CD4-positive, CD25-positive, alpha-beta regulatory T cell (primary cell): ENCODE measurements at regions not wholly inside any gene's neighbourhood (a gene's known extent, or its start where the extent isn't known, plus 50 kb on each side); places are given as distances from the start of the nearest gene placed in this dataset.
"Not testable (repeated sequence)": the region's sequence is repeated elsewhere in the genome, so short reads cannot be mapped to it uniquely, and the experiment has no call there.

Source experiments
- ATAC-seq, 2 donors: fragments of 150-1000 bp; cut with Tn5 transposase; one replicate each; pipeline ENCODE4 v1.10.0; 2021; ENCODE audit warnings: low read depth in 2 of 2, moderate number of reproducible peaks in 2 of 2, moderate library complexity in 1 of 2
- DNase-seq, 3 donors: peaks; one replicate each; pipeline versions ENCODE4 v3.0.0 to v3.0.0-alpha.2; 2012 to 2022; ENCODE audit warnings: mixed read lengths in 1 of 3
- H3K27ac ChIP-seq: one replicate; pipeline ENCODE4 v1.7.0; 2013; ENCODE audit warnings: mild to moderate bottlenecking, low read length; ENCODE audit not compliant: insufficient read depth, poor library complexity, severe bottlenecking
- H3K27me3 ChIP-seq: one replicate; pipeline ENCODE4 v1.7.0; 2013; ENCODE audit warnings: low read length; ENCODE audit not compliant: control insufficient read depth, insufficient read depth
- H3K36me3 ChIP-seq: one replicate; pipeline ENCODE4 v1.7.0; 2013; ENCODE audit warnings: mild to moderate bottlenecking, low read length, moderate library complexity; ENCODE audit not compliant: control insufficient read depth, insufficient read depth
- H3K4me1 ChIP-seq: 2 replicates; pipeline ENCODE4 v1.7.0; 2013; ENCODE audit warnings: mild to moderate bottlenecking, low read length; ENCODE audit not compliant: insufficient read depth, control insufficient read depth, poor library complexity, severe bottlenecking
- H3K4me3 ChIP-seq: one replicate; pipeline ENCODE4 v1.7.0; 2013; ENCODE audit warnings: low read depth, mild to moderate bottlenecking, low read length, moderate library complexity
- H3K9me3 ChIP-seq, 2 experiments: 1 replicate in 1 of 2; 2 replicates in 1 of 2; pipeline ENCODE4 v1.7.0; 2013; ENCODE audit warnings: low read length in 2 of 2, mild to moderate bottlenecking in 1 of 2, moderate library complexity in 1 of 2; ENCODE audit not compliant: control insufficient read depth in 2 of 2
- H3K27ac Mint-ChIP-seq, 3 donors: one replicate each; pipeline ENCODE4 v1.8.0; 2020 to 2022; ENCODE audit warnings: mild to moderate bottlenecking in 3 of 3, mixed read lengths in 3 of 3, moderate library complexity in 2 of 3
- H3K27me3 Mint-ChIP-seq: one replicate; pipeline ENCODE4 v1.8.0; 2022; ENCODE audit warnings: mild to moderate bottlenecking, mixed read lengths
- H3K36me3 Mint-ChIP-seq: one replicate; pipeline ENCODE4 v1.8.0; 2020; ENCODE audit warnings: mixed read lengths
- H3K4me1 Mint-ChIP-seq, 4 donors: one replicate each; pipeline ENCODE4 v1.8.0; 2020 to 2022; ENCODE audit warnings: mixed read lengths in 4 of 4, mild to moderate bottlenecking in 1 of 4
- H3K4me3 Mint-ChIP-seq, 4 donors: one replicate each; pipeline ENCODE4 v1.8.0; 2020 to 2022; ENCODE audit warnings: mild to moderate bottlenecking in 4 of 4, mixed read lengths in 4 of 4, moderate library complexity in 3 of 4
- H3K9me3 Mint-ChIP-seq, 7 donors: one replicate each; pipeline ENCODE4 v1.8.0; 2020 to 2022; ENCODE audit warnings: mixed read lengths in 7 of 7, mild to moderate bottlenecking in 3 of 7, moderate library complexity in 2 of 7

GRCh38 chr9:21708856-21709255 lies 93.6 kb upstream of the MTAP start:
- peaks cover 6% of the 10 kb centered on the region for H3K27me3 Mint-ChIP-seq
- no peak overlapping the region for H3K27ac Mint-ChIP-seq
- Histone ChIP-seq H3K27me3 (no peaks in the 10 kb centered on the region), H3K4me3 (no peak overlapping the region), H3K9me3 (no peaks in the 10 kb centered on the region), H3K27ac (no peak overlapping the region), H3K36me3 (no peaks in the 10 kb centered on the region), H3K4me1 (no peaks in the 10 kb centered on the region)
- H3K4me3 Mint-ChIP-seq, result no peak overlapping the region
- no peaks in the 10 kb centered on the region for H3K4me1 Mint-ChIP-seq
- H3K36me3 Mint-ChIP-seq, result no peaks in the 10 kb centered on the region
- no peak for DNase-seq
- no peak for ATAC-seq
- no peaks in the 10 kb centered on the region for H3K9me3 Mint-ChIP-seq

GRCh38 chr9:21709464-21710058 lies 92.9 kb upstream of the MTAP start:
- H3K36me3 ChIP-seq, result no peaks in the 10 kb centered on the region
- ATAC-seq, result peak in 1 of 2 donors; percentile 74
- Mint-ChIP-seq H3K36me3 (no peaks in the 10 kb centered on the region), H3K27ac (no peak overlapping the region), H3K4me1 (no peaks in the 10 kb centered on the region), H3K27me3 (peaks cover 7% of the 10 kb centered on the region), H3K4me3 (no peak overlapping the region), H3K9me3 (no peaks in the 10 kb centered on the region)
- peak; percentile 23 to 68 (median 43) for DNase-seq
- no peaks in the 10 kb centered on the region for H3K27me3 ChIP-seq
- no peak overlapping the region for H3K4me3 ChIP-seq
- no peak overlapping the region for H3K27ac ChIP-seq
- H3K4me1 ChIP-seq, result no peaks in the 10 kb centered on the region
- no peaks in the 10 kb centered on the region for H3K9me3 ChIP-seq

DNA sequence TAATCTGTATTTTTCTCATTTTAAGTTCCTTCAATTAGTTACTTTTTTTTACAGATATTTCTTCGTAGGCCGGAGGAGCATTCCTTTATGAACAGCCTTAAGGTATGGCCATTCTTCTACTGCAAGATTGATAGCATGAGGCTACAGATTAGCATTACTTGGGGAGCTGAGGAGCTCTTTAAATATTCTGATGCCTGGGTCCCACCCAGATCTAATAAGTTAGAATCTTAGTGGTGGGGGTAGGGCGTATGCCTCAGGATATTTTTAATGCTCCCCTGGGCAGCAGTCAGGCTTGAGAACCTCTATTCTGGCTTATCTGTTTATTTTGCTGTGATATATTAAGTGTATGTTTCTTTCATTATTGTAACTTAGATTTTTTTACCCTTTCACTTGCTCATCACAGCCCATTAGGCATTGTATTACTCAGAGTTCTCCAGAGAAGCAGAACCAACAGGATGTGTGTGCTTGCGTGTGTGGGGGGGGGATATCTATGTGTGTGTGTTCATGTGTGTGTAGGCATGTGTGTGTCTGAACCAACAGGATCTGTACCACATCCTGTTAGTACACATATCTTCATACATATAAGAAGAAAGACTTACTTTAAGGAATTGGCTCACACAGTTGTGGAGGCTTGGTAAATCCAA lies 91.8 kb upstream of the MTAP start:
- ATAC-seq, result peak; percentile 34 to 42
- Mint-ChIP-seq H3K9me3 (no peaks in the 10 kb centered on the region), H3K4me3 (no peak overlapping the region), H3K27ac (no peak overlapping the region), H3K36me3 (no peaks in the 10 kb centered on the region), H3K27me3 (peaks cover 16% of the 10 kb centered on the region), H3K4me1 (no peaks in the 10 kb centered on the region)
- Histone ChIP-seq H3K4me1 (no peaks in the 10 kb centered on the region), H3K36me3 (no peaks in the 10 kb centered on the region), H3K27me3 (no peaks in the 10 kb centered on the region), H3K27ac (no peak overlapping the region), H3K4me3 (no peak overlapping the region), H3K9me3 (no peaks in the 10 kb centered on the region)
- peak in 1 of 3 donors; percentile 24 for DNase-seq

DNA sequence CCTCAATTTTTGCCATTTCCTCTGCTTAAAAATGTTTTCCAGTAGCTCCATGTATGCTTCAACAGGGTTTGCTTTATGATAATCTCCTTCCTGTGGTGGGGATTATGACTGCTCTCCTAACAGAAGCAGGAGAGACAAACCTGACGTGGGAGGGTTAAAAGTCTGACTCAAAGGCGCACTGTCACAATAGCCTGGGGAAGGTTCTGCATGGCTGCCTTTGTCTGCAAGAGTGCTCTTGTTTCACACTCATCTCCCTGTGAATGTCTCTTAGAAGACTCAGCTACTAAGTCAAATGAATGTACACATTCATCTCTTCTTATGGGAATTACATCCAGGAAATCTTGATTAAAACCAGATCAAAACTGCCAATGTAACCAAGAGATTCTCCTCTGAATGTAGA lies 90.9 kb upstream of the MTAP start:
- Histone ChIP-seq H3K36me3 (no peaks in the 10 kb centered on the region), H3K27ac (no peak overlapping the region), H3K9me3 (no peaks in the 10 kb centered on the region), H3K27me3 (no peaks in the 10 kb centered on the region), H3K4me1 (no peaks in the 10 kb centered on the region), H3K4me3 (no peak overlapping the region)
- DNase-seq (no peak), ATAC-seq (no peak)
- Mint-ChIP-seq H3K4me1 (no peaks in the 10 kb centered on the region), H3K4me3 (no peak overlapping the region), H3K27ac (no peak overlapping the region), H3K27me3 (peaks cover 20% of the 10 kb centered on the region), H3K9me3 (no peaks in the 10 kb centered on the region), H3K36me3 (no peaks in the 10 kb centered on the region)

DNA sequence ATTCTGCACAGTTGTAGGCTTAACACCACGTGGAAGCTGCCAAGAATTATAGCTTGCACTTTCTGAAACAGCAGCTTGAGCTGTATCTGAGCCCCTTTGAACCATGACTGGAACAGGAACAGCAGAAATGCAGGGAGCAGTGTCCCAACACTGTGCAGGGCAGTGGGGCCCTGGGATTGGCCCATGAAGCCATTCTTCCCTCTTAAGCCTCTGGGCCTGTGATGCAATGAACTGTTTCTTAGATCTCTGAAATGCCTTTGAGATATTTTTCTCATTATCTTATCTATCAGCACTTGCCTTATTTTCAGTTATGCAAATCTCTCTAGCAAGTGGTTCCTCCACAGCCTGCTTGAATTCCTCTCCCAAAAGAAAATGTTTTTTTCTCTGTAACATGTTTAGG lies 87.0 kb upstream of the MTAP start:
- Histone ChIP-seq H3K36me3 (no peaks in the 10 kb centered on the region), H3K27me3 (no peaks in the 10 kb centered on the region), H3K4me3 (no peak overlapping the region), H3K9me3 (no peaks in the 10 kb centered on the region), H3K27ac (no peak overlapping the region), H3K4me1 (no peaks in the 10 kb centered on the region)
- Mint-ChIP-seq H3K27me3 (peaks cover 14% of the 10 kb centered on the region), H3K9me3 (no peaks in the 10 kb centered on the region), H3K4me1 (no peaks in the 10 kb centered on the region), H3K36me3 (no peaks in the 10 kb centered on the region), H3K4me3 (no peak overlapping the region), H3K27ac (no peak overlapping the region)
- DNase-seq (no peak), ATAC-seq (no peak)

GRCh38 chr9:21720758-21721157 lies 81.7 kb upstream of the MTAP start:
- no peaks in the 10 kb centered on the region for H3K4me1 Mint-ChIP-seq
- no peak overlapping the region for H3K4me3 Mint-ChIP-seq
- Histone ChIP-seq H3K27ac (no peak overlapping the region), H3K4me1 (no peaks in the 10 kb centered on the region), H3K36me3 (no peaks in the 10 kb centered on the region), H3K27me3 (peaks cover 2% of the 10 kb centered on the region), H3K4me3 (no peak overlapping the region), H3K9me3 (no peaks in the 10 kb centered on the region)
- H3K36me3 Mint-ChIP-seq, result no peaks in the 10 kb centered on the region
- H3K27me3 Mint-ChIP-seq, result peaks cover 3% of the 10 kb centered on the region
- H3K27ac Mint-ChIP-seq, result no peak overlapping the region
- H3K9me3 Mint-ChIP-seq, result peaks cover 0 to 2% (median 0%) of the 10 kb centered on the region in 7 donors
- ATAC-seq (no peak), DNase-seq (no peak)

DNA sequence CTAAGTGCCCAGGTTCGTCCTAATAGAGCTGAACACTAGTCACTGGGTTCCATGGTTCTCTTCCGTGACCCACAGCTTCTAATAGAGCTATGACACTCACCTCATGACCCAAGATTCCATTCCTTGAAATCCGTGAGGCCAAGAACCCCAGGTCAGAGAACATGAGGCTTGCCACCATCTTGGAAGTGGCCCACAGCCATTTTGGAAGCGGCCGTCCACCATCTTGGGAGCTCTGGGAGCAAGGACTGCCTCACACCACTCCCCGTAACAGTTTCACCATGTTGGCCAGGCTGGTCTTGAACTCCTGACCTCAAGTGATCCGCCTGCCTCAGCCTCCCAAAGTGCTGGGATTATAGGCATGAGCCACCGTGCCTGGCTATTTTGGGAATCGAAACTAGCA lies 75.0 kb upstream of the MTAP start:
- H3K4me3 ChIP-seq, H3K36me3 Mint-ChIP-seq, H3K4me3 Mint-ChIP-seq: not testable (repeated sequence)

DNA sequence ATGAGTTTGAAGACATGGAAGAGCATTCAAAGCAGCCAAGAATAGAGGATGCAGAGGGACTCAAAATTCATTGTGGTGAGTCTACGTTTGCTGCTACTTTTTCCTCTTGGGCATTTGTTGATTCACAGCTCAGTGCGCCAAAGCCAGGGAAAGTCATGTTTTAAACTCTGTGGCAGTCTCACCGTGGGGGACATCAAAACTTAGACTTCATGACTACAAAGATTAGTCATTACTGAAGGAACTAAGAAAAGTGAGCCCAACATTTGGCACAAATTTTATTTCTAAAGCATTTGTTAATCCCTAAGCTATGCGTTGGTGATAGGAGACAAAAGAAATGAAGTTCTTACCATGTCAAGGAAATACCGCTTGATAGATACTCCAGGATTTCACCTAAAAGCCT lies 73.7 kb upstream of the MTAP start:
- Histone ChIP-seq H3K36me3 (no peaks in the 10 kb centered on the region), H3K4me3 (no peak overlapping the region), H3K4me1 (no peaks in the 10 kb centered on the region), H3K27ac (no peak overlapping the region), H3K27me3 (peaks cover 2% of the 10 kb centered on the region), H3K9me3 (no peaks in the 10 kb centered on the region)
- no peaks in the 10 kb centered on the region for H3K27me3 Mint-ChIP-seq
- DNase-seq (no peak), ATAC-seq (no peak)
- no peak overlapping the region for H3K27ac Mint-ChIP-seq
- H3K9me3 Mint-ChIP-seq, result peaks cover 0 to 2% (median 0%) of the 10 kb centered on the region in 7 donors
- no peaks in the 10 kb centered on the region for H3K36me3 Mint-ChIP-seq
- no peaks in the 10 kb centered on the region for H3K4me1 Mint-ChIP-seq
- H3K4me3 Mint-ChIP-seq, result no peak overlapping the region

More for the DNA sequence above, 75.0 kb upstream of the MTAP start:
- not testable (repeated sequence) for H3K27me3 ChIP-seq, H3K36me3 ChIP-seq, H3K4me1 Mint-ChIP-seq, H3K27me3 Mint-ChIP-seq, H3K4me1 ChIP-seq, ATAC-seq, H3K27ac ChIP-seq, H3K27ac Mint-ChIP-seq, H3K9me3 Mint-ChIP-seq, H3K9me3 ChIP-seq, DNase-seq
